ENCODE measurements at regions not wholly inside any gene's neighbourhood (a gene's known extent, or its start where the extent isn't known, plus 50 kb on each side); places are given as distances from the start of the nearest gene placed in this dataset.

- no peak for TF ChIP-seq POLR2AphosphoS5 (IDR thresholded peaks at IDR 0.05; ENCODE audit: insufficient read depth in 1 of 2, low read depth in 1 of 2)
- TF ChIP-seq POLR2A (IDR thresholded peaks at IDR 0.05): no peak
- TF ChIP-seq, protein P1, sequence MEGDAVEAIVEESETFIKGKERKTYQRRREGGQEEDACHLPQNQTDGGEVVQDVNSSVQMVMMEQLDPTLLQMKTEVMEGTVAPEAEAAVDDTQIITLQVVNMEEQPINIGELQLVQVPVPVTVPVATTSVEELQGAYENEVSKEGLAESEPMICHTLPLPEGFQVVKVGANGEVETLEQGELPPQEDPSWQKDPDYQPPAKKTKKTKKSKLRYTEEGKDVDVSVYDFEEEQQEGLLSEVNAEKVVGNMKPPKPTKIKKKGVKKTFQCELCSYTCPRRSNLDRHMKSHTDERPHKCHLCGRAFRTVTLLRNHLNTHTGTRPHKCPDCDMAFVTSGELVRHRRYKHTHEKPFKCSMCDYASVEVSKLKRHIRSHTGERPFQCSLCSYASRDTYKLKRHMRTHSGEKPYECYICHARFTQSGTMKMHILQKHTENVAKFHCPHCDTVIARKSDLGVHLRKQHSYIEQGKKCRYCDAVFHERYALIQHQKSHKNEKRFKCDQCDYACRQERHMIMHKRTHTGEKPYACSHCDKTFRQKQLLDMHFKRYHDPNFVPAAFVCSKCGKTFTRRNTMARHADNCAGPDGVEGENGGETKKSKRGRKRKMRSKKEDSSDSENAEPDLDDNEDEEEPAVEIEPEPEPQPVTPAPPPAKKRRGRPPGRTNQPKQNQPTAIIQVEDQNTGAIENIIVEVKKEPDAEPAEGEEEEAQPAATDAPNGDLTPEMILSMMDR (IDR thresholded peaks at IDR 0.05): no peak
- DNase-seq (ENCODE audit: extremely low spot score in 2 of 2): no peak
- Histone ChIP-seq H3K4me1 (no peaks in the 10 kb centered on the region), H3K4me3 (no peak overlapping the region), H3K9me3 (no peaks in the 10 kb centered on the region), H3K27ac (no peak overlapping the region), H3K36me3 (no peaks in the 10 kb centered on the region), H3K27me3 (no peaks in the 10 kb centered on the region)
- intact Hi-C loops (cut with DNase I): no loop called here
These were observed 251.7 kb upstream of the HTR2A start for GRCh38 chr13:47148543-47148942.

DNA sequence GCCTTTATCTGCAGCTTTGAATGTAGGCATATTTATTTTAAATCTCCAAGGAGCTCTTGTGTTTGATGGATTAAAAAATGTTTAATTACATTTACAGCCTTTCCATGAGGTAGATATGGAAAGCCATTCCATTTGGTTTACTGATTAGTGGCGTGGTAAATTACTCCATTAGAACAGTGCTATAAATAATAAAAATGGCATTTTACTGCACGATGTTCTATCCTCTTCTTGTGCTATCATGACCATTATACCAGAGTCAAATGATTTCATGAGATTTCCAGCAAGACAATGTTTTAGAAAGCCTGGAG lies 250.9 kb upstream of the HTR2A start:
- Histone ChIP-seq H3K27me3 (no peaks in the 10 kb centered on the region), H3K36me3 (no peaks in the 10 kb centered on the region), H3K4me3 (no peak overlapping the region), H3K27ac (no peak overlapping the region), H3K4me1 (no peaks in the 10 kb centered on the region), H3K9me3 (no peaks in the 10 kb centered on the region)
- no peak for DNase-seq (ENCODE audit: extremely low spot score in 2 of 2)
- intact Hi-C loops (cut with DNase I): no loop called here
- no peak for TF ChIP-seq POLR2A (IDR thresholded peaks at IDR 0.05)
- TF ChIP-seq POLR2AphosphoS5 (IDR thresholded peaks at IDR 0.05; ENCODE audit: insufficient read depth in 1 of 2, low read depth in 1 of 2): no peak
- TF ChIP-seq, protein P1 (IDR thresholded peaks at IDR 0.05): no peak

GRCh38 chr13:47146991-47147811 lies 250.3 kb upstream of the HTR2A start:
- intact Hi-C loops (cut with DNase I): no loop called here
- Histone ChIP-seq H3K4me1 (no peaks in the 10 kb centered on the region), H3K4me3 (no peak overlapping the region), H3K36me3 (no peaks in the 10 kb centered on the region), H3K9me3 (no peaks in the 10 kb centered on the region), H3K27me3 (no peaks in the 10 kb centered on the region), H3K27ac (no peak overlapping the region)
- TF ChIP-seq POLR2AphosphoS5 (IDR thresholded peaks at IDR 0.05; ENCODE audit: insufficient read depth in 1 of 2, low read depth in 1 of 2) (no peak), POLR2A (IDR thresholded peaks at IDR 0.05) (no peak)
- TF ChIP-seq, protein P1 (IDR thresholded peaks at IDR 0.05): no peak
- DNase-seq (ENCODE audit: extremely low spot score in 2 of 2): no peak

- H3K36me3 ChIP-seq: no peaks in the 10 kb centered on the region
- DNase-seq (ENCODE audit: extremely low spot score in 2 of 2): no peak
- H3K27ac ChIP-seq: no peak overlapping the region
- TF ChIP-seq, protein P1 (IDR thresholded peaks at IDR 0.05): no peak
- no peak for TF ChIP-seq POLR2A (IDR thresholded peaks at IDR 0.05)
- TF ChIP-seq POLR2AphosphoS5 (IDR thresholded peaks at IDR 0.05; ENCODE audit: insufficient read depth in 1 of 2, low read depth in 1 of 2): no peak
- H3K27me3 ChIP-seq: no peaks in the 10 kb centered on the region
- no peaks in the 10 kb centered on the region for H3K9me3 ChIP-seq
- no peak overlapping the region for H3K4me3 ChIP-seq
- no peaks in the 10 kb centered on the region for H3K4me1 ChIP-seq
- intact Hi-C loops (cut with DNase I): no loop called here
These were observed 249.3 kb upstream of the HTR2A start for GRCh38 chr13:47146136-47146535.

- TF ChIP-seq POLR2AphosphoS5 (IDR thresholded peaks at IDR 0.05; ENCODE audit: insufficient read depth in 1 of 2, low read depth in 1 of 2): no peak
- TF ChIP-seq, protein P1 (IDR thresholded peaks at IDR 0.05): no peak
- TF ChIP-seq POLR2A (IDR thresholded peaks at IDR 0.05): no peak
- no peak for DNase-seq (ENCODE audit: extremely low spot score in 2 of 2)
- Histone ChIP-seq H3K4me1 (no peaks in the 10 kb centered on the region), H3K4me3 (no peak overlapping the region), H3K27me3 (no peaks in the 10 kb centered on the region), H3K27ac (no peak overlapping the region), H3K36me3 (no peaks in the 10 kb centered on the region), H3K9me3 (no peaks in the 10 kb centered on the region)
- intact Hi-C loops (cut with DNase I): no loop called here
These were observed 247.9 kb upstream of the HTR2A start for GRCh38 chr13:47144782-47145181.

Measured in vagina (tissue), 2 donors.